GM19238 (cell line): ENCODE measurements at regions not wholly inside any gene's neighbourhood (a gene's known extent, or its start where the extent isn't known, plus 50 kb on each side); places are given as distances from the start of the nearest gene placed in this dataset.
"Not testable (repeated sequence)": the region's sequence is repeated elsewhere in the genome, so short reads cannot be mapped to it uniquely, and the experiment has no call there.

Experiments used
- DNase-seq: peaks from one replicate; pipeline ENCODE4 v3.0.0; 2011; ENCODE audit warnings: low spot score; ENCODE audit not compliant: insufficient read length

DNA sequence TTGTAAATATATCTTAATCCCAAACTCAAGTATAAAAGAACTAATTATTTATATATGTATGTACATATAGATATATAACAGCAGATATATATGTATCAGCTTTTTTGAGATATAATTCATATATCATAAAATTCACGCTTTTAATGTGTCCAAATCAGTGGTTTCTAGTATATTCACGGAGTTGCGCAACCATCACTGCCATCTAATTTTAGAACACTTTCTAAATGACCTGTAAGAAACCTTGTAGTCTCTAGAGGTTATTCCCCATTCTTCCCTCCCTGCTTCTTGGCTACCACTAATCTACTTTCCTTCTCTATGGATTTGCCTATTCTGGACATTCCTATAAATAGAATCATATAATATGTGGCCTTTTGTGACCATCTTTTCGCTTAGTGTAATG lies 163.5 kb upstream of the TCF4 start:
- no peak for DNase-seq

DNA sequence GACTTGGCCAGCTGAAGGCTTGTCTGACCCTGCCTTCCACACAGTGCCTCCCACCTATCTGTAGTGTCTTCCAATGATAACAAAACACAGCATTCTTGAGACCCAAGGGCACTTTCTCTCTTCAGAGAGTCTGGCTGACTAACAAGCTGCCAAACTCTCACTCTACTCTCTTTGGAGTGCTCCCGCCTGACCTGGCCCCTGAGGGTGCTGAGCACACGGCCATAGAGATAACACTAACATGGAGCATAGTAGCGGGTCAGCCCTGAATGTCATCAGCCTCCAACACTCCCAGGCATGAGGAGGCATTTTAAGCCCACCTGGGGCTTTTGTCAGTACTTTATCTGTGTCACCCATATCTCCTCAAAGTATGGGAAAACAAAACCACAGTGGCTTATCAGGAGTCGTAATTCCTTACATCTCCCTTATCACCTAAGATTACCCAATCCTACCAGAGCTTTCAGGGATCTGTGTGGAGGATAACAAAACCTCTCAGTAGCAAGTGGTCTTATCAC lies 160.3 kb upstream of the TCF4 start:
- no peak for DNase-seq

GRCh38 chr18:55744206-55744605 lies 156.2 kb upstream of the TCF4 start:
- DNase-seq, result no peak

DNA sequence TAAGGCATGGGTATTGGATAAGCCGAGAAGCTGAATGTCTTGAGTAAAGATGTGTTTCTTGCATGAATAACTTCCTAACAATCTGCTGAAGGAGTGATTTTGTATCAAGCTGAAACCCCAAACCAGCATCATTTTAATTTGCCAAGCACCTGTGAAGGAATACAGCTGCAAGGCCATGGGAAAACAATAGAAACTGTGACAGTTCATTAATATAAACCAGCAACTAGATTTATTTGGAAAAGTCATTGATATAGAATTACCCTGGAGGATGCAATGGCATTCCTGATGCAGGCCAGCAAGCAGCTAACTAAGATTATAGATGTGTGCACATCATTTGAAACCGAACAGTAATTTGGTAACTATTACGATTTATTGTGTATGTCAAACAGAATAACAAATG lies 155.7 kb upstream of the TCF4 start:
- DNase-seq, result no peak

GRCh38 chr18:55743133-55743532 lies 155.1 kb upstream of the TCF4 start:
- no peak for DNase-seq

DNA sequence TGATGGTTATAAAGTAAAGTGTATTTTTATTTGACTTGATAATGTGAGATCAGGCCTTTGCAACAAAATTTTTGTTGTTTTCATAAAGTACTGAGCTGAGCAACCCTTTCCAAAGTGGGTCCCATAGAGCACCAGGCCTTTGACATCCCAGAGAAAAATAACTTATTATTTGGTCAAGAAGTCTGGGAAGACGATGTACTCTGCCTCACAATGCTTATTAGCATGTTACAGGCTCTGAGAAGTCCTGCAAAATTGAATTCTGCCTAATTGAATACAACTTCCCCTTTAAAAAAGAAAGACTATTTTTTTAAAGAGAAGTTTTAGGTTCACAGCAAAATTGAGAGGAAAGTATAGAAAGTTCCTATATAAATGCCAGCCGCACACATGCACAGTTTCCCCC lies 151.5 kb upstream of the TCF4 start:
- no peak for DNase-seq

DNA sequence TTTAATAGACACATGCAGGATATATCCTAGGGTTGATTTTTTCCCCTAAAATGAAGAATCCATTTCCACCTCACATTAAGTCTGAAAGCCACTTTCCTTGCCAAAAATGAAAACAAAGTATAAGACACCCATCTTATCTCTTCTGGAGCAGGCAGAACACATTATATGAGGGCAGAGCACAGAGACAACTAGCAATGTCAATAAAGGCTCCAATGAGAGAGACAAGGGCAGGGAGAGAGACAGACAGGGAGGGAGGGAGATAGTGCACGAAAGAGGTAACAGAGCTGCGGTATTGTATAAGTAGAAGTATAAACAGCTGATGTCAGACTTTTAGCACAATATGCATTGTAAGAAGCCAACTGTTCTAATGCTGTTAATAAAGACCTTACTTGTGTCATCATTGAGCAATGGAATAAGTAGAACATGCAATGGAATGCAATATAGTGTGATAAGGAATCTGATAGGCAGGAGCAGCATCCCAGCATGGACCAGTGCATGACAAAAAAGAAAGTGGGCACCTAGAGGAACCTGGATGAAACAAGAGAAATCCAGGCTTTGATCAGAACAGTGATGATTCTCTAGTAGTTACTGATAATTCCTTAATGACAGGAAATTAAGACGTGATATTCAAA lies 150.6 kb upstream of the TCF4 start:
- no peak for DNase-seq

GRCh38 chr18:55737781-55738468 lies 149.9 kb upstream of the TCF4 start:
- DNase-seq, result no peak

DNA sequence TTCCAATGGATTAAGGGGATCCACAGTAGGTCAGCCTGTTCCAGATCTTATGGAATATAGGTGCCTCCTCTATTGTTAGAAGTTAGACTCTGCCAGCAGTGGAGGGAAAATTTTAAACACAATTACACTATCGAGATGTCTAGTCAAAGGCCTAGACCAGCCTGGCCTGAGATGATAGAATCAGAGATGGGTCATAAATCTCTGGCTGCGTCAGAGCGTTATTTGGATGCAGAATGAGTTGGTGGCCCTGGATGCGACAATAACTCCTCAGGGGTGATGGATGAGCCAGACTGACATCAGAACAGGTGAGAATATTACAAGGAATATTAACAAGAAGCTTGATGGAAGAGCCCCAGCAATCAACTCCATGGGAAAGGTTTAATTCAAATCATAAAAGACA lies 149.3 kb upstream of the TCF4 start:
- DNase-seq, result no peak

GRCh38 chr18:55735969-55736368 lies 148.0 kb upstream of the TCF4 start:
- no peak for DNase-seq

DNA sequence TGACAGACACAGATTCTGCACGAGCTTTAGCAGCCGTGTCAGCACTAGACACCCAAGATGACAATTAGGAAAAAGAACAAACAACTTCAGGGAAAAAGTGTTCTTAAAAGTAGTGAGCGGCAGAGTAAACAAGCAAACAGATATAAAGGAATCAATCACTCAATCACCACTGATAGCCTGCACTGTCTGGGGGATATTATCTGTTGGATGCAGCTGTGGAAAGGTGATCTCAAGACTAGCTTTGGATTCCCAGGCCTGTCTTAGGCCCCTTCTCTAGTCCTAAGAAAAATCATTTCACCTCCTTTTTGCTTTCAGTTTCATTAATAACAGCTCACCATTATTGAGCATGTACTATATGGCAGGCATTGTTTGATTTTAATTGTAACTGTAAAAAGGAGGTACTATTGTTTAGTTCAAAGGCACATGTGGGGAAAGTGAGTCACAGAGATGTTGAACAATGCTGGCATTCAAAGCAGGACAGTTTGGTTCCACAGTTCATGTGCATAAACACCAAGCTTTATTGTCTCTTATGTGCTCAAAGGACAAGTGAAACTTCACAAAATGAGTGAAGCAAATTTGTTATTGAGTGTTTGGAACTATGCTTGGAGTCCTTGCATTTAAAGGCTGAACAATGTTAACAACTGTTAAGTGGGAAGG lies 147.3 kb upstream of the TCF4 start:
- no peak for DNase-seq

DNA sequence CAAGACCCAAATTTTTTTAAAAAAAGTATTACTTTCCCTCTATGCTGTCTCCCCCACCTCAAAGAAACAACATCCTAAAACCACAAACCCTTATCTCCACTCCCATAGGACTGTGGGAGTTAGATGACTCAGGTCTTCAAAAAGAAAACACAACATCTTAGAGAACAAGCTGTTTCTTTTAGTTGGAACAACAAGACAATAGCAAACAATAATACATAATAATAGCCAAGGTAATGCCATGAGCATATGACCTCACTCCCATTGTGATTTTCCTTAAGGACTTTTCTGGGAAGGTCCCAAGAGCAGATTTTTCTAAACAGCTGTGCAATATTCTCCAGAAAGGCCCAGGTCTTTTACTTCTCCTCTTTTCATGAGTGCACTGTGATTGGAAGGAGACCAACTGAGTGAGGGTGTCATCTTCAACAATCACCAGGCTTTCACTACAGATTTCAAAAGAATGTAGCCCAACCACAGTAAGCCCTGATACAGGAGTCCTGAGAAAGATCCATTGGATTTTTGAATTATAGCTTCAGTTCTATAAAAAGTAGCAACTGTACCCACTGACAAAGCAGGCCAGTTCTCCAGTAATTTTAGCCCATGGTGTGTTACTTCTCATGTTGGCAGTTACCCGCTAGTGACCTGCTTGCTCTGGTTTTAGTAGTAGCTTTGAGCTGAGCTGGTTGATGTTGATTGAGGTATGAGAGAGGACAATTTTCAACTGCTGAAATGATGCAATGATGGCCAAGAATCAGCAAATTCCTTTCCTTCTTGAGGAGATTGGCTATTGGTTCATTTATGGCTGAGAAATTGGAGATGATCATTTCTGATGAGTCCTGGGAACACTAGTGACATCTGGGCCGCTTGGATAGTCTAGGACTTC lies 144.5 kb upstream of the TCF4 start:
- no peak for DNase-seq

- no peak for DNase-seq
Observed at GRCh38 chr18:55731594-55732042, 143.6 kb upstream of the TCF4 start.

DNA sequence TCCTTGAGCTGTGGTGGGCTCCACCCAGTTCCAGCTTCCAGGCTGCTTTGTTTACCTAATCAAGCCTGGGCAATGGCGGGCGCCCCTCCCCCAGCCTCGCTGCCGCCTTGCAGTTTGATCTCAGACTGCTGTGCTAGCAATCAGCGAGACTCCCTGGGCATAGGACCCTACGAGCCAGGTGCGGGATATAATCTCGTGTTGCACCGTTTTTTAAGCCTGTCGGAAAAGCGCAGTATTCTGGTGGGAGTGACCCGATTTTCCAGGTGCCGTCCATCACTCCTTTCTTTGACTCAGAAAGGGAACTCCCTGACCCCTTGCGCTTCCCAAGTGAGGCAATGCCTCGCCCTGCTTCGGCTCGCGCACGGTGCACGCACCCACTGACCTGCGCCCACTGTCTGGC lies 133.0 kb upstream of the TCF4 start:
- DNase-seq, result not testable (repeated sequence)

DNA sequence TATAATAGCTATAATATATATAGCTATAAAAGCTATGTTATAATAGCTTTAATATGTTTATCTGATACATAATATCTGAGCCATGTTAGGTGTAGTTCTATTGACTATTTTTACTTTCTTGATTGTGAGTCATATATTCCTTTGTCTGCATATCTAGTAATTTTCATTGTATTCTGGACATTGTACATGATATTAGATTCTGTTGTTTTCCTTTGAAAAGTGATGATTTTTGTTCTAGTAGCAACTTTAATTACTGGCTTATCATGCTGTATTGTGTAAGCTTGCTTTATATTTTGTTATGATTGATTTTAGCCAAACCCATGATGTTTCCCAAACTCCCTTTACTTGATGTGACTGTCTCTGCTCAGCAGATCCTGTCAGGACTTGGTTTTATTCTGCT lies 125.7 kb upstream of the TCF4 start:
- DNase-seq, result no peak

DNA sequence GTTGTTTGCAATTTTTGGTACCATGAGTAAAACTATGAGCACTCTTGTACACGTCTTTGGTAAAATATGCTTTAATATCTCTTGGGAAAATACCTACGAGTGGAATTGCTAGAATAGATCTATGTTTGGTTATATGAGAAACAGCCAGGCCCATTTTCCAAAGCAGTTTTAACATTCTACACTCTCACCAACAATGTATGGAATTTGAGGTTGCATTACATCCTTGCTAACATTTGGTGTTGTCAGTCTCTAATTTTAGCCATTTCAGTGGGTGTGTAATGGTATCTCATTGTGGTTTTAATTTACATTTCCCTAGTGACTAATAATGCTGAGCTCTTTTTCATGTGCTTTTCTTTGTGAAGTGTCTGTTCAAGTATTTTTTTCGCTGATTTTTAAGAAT lies 118.9 kb upstream of the TCF4 start:
- no peak for DNase-seq

GRCh38 chr18:55699233-55699765 lies 111.3 kb upstream of the TCF4 start:
- no peak for DNase-seq

DNA sequence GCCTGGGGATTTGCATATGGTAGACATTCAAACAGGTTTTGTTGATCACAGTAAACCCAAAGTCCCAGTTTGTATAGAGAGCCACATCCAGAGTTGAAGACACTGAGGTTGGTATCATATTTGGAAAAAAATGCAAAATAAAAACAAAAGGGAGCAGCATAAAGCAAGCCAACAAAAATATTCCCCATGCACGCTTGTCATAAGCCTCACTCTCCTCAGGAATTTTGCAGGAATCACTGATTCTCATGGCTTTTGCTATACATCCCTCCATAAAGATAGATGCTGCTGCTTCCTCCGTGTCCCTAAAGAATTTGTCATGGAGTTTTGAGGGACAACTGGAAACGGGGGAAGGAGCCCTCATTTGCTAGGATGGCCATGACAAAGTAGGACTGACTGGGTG lies 108.8 kb upstream of the TCF4 start:
- no peak for DNase-seq

- no peak for DNase-seq
Observed at GRCh38 chr18:55695091-55695490, 107.1 kb upstream of the TCF4 start.

GRCh38 chr18:55694291-55694690 lies 106.3 kb upstream of the TCF4 start:
- no peak for DNase-seq

- DNase-seq, result no peak
Observed at GRCh38 chr18:55688030-55688429, 100.0 kb upstream of the TCF4 start.
